Mammary epithelial cell (primary cell): ENCODE measurements at regions not wholly inside any gene's neighbourhood (a gene's known extent, or its start where the extent isn't known, plus 50 kb on each side); places are given as distances from the start of the nearest gene placed in this dataset.

ENCODE experiments used
- CTCF ChIP-seq, 2 donors: IDR thresholded peaks in 1 of 2; conservative IDR thresholded peaks in 1 of 2; 2 replicates each; pipeline ENCODE4 v1.5.1; 2011 to 2012; ENCODE audit warnings: inconsistent platforms in 2 of 2, low read length in 2 of 2, mild to moderate bottlenecking in 2 of 2, control low read depth in 1 of 2, low read depth in 1 of 2; ENCODE audit not compliant: insufficient read depth in 1 of 2; ENCODE audit errors: extremely low read depth in 1 of 2
- EZH2 ChIP-seq: IDR thresholded peaks from 2 replicates; pipeline ENCODE4 v1.6.1; 2012; ENCODE audit warnings: low read length, inconsistent platforms, borderline replicate concordance

DNA sequence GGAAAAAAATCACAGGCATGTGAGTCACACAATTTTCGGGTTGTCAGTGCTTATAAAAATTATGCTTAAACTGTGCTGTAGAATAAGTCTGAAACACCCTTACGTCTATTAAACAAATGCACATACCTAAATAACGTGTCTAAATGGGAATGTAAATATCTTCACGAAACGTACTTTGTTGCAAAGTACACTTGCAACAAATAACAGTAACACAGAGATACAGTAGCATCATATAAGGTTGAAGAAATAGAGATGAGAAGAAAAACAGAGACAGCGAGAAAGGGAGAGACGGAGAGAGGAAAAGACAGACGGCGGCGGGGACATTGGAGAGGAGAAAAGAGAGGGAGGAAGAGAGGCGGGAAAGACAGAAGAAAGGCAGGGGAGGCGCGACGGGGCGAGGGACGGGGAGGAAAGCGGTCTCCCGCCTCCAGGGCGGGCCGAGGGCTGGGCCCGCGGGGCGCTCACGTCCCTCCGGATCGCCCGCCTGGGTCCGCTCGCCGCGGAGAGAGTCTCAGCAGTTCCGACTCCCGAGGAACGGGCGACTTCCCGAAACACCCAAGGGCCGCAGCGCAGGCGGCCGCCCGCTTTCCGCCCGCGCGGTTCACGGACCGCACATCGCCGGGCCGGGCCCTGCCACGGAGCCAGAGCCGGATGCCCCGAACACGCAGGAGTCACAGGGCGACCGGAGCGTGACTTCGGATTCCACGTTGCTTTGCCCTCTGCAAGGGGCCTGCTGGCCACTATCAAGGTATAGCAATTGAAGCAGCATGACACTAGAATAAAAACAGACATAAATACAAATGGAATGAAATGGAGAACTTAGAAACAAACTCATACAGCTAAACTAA is 153.4 kb downstream of the LMLN start:
- TF ChIP-seq CTCF (conservative IDR thresholded peaks at IDR 0.05 in 1 of 2, IDR thresholded peaks at IDR 0.05 in 1 of 2; ENCODE audit: extremely low read depth in 1 of 2, insufficient read depth in 1 of 2, low read depth in 1 of 2, low read length in 2 of 2) = no peak
- no peak for TF ChIP-seq EZH2
